MCF 10A (cell line): ENCODE measurements at regions not wholly inside any gene's neighbourhood (a gene's known extent, or its start where the extent isn't known, plus 50 kb on each side); places are given as distances from the start of the nearest gene placed in this dataset.

Experiments
- BruUV-seq: library from RNA; stranded (reverse); fragments of 400-500 nt; replicated peaks from 2 replicates; lab custom pipeline; 2021; lab: Mats Ljungman, UMichigan
- CTCF ChIA-PET: fragments of 300-600 bp; sonication (Branson Sonifier 250); formaldehyde crosslinking; extraction: SDS; loops from one replicate; lab custom pipeline; 2021; ENCODE audit warnings: antibody characterized with exemption, inconsistent platforms; lab: Yijun Ruan, JAX
- POLR2A ChIA-PET: fragments of 300-600, 350-650 bp; sonication (Branson Sonifier 250); formaldehyde crosslinking; extraction: SDS; loops from one replicate; lab custom pipeline; 2020; ENCODE audit warnings: antibody characterized with exemption, inconsistent platforms; lab: Yijun Ruan, JAX
- DNase-seq: peaks from one replicate; pipeline ENCODE4 v3.0.0-alpha.2; 2018; ENCODE audit not compliant: unreplicated experiment
- H3K27ac Mint-ChIP-seq: one replicate; pipeline ENCODE4 v1.8.0; 2022; ENCODE audit warnings: mild to moderate bottlenecking, low read depth, mixed read lengths; ENCODE audit not compliant: unreplicated experiment
- H3K27me3 Mint-ChIP-seq: one replicate; pipeline ENCODE4 v1.8.0; 2022; ENCODE audit warnings: mixed read lengths; ENCODE audit not compliant: insufficient read depth, unreplicated experiment
- H3K36me3 Mint-ChIP-seq: one replicate; pipeline ENCODE4 v1.8.0; 2022; ENCODE audit warnings: mild to moderate bottlenecking, moderate library complexity, mixed read lengths; ENCODE audit not compliant: insufficient read depth, unreplicated experiment
- H3K4me1 Mint-ChIP-seq: one replicate; pipeline ENCODE4 v1.8.0; 2022; ENCODE audit warnings: mixed read lengths; ENCODE audit not compliant: insufficient read depth, unreplicated experiment
- H3K4me3 Mint-ChIP-seq: one replicate; pipeline ENCODE4 v1.8.0; 2022; ENCODE audit warnings: mild to moderate bottlenecking, moderate library complexity, mixed read lengths; ENCODE audit not compliant: unreplicated experiment
- H3K9me3 Mint-ChIP-seq: one replicate; pipeline ENCODE4 v1.8.0; 2022; ENCODE audit warnings: mixed read lengths; ENCODE audit not compliant: unreplicated experiment
- CTCF ChIP-seq: fragments of 200-600 bp; IDR thresholded peaks from one replicate; pipeline ENCODE4 v1.8.0; 2022; ENCODE audit warnings: antibody characterized with exemption, mild to moderate bottlenecking; ENCODE audit not compliant: unreplicated experiment
- intact Hi-C: fragments of 100-400 bp; cut with micrococcal nuclease; formaldehyde crosslinking; loops from 2 replicates; pipeline ENCODE4 v1.14.1; 2022

GRCh38 chr5:28734396-28734795 lies 1696.0 kb upstream of the CDH9 start:
- Mint-ChIP-seq H3K27ac (no peak overlapping the region), H3K4me3 (no peak overlapping the region), H3K4me1 (peaks cover 6% of the 10 kb centered on the region), H3K36me3 (no peaks in the 10 kb centered on the region), H3K27me3 (no peaks in the 10 kb centered on the region), H3K9me3 (no peaks in the 10 kb centered on the region)
- no peak for TF ChIP-seq CTCF
- CTCF ChIA-PET, result interaction anchor here (0.7 to 1.5 kb wide), 3 partner anchors 9 to 32 kb away, joined by 3 to 5 read pairs (median 3); no protein-coding TSS in a partner anchor
- intact Hi-C loops, result no loop called here
- peak; percentile 38 for DNase-seq
- POLR2A ChIA-PET, result no interaction called here
- no TSS peak for BruUV-seq

GRCh38 chr5:28729067-28729466 lies 1690.7 kb upstream of the CDH9 start:
- intact Hi-C loops, result no loop called here
- CTCF ChIA-PET, result interaction anchor here (0.6 to 0.7 kb wide), 2 partner anchors 18 to 1737 kb away, joined by 3 read pairs; no protein-coding TSS in a partner anchor
- no TSS peak for BruUV-seq
- Mint-ChIP-seq H3K9me3 (no peaks in the 10 kb centered on the region), H3K27me3 (no peaks in the 10 kb centered on the region), H3K36me3 (no peaks in the 10 kb centered on the region), H3K4me1 (peaks cover 8% of the 10 kb centered on the region), H3K4me3 (no peak overlapping the region), H3K27ac (no peak overlapping the region)
- DNase-seq, result no peak
- POLR2A ChIA-PET, result no interaction called here
- TF ChIP-seq CTCF, result no peak

- BruUV-seq, result no TSS peak
- ChIA-PET POLR2A (no interaction called here), CTCF (no interaction called here)
- Mint-ChIP-seq H3K4me3 (no peak overlapping the region), H3K4me1 (peaks cover 8% of the 10 kb centered on the region), H3K9me3 (no peaks in the 10 kb centered on the region), H3K36me3 (no peaks in the 10 kb centered on the region), H3K27me3 (no peaks in the 10 kb centered on the region), H3K27ac (no peak overlapping the region)
- TF ChIP-seq CTCF, result no peak
- peak; percentile 15 for DNase-seq
- intact Hi-C loops, result no loop called here
Observed at GRCh38 chr5:28726815-28727214, 1688.4 kb upstream of the CDH9 start.

- Mint-ChIP-seq H3K36me3 (no peaks in the 10 kb centered on the region), H3K27me3 (no peaks in the 10 kb centered on the region), H3K27ac (no peak overlapping the region), H3K9me3 (no peaks in the 10 kb centered on the region), H3K4me1 (peaks cover 8% of the 10 kb centered on the region), H3K4me3 (no peak overlapping the region)
- DNase-seq, result no peak
- no peak for TF ChIP-seq CTCF
- intact Hi-C loops, result no loop called here
- CTCF ChIA-PET, result interaction anchor here (0.6 to 0.7 kb wide), 2 partner anchors 11 to 194 kb away, joined by 3 to 4 read pairs; no protein-coding TSS in a partner anchor
- POLR2A ChIA-PET, result no interaction called here
- no TSS peak for BruUV-seq
Observed at GRCh38 chr5:28725001-28725400, 1686.6 kb upstream of the CDH9 start.
